Neutrophil (primary cell): ENCODE measurements at regions not wholly inside any gene's neighbourhood (a gene's known extent, or its start where the extent isn't known, plus 50 kb on each side); places are given as distances from the start of the nearest gene placed in this dataset.
"Not testable (repeated sequence)": the region's sequence is repeated elsewhere in the genome, so short reads cannot be mapped to it uniquely, and the experiment has no call there.

Source experiments
- H3K27ac ChIP-seq: fragments of 200-600 bp; sonication (generic); 2 replicates; pipeline ENCODE4 v1.5.1; 2016; ENCODE audit warnings: mild to moderate bottlenecking, moderate library complexity
- H3K27me3 ChIP-seq: fragments of 200-600 bp; sonication (generic); 2 replicates; pipeline ENCODE4 v1.6.0; 2016; ENCODE audit warnings: mild to moderate bottlenecking
- H3K36me3 ChIP-seq: fragments of 200-600 bp; sonication (generic); 2 replicates; pipeline ENCODE4 v1.5.1; 2017
- H3K4me1 ChIP-seq, 2 experiments: fragments of 200-600 bp in 1 of 2; sonication (generic) in 1 of 2; 1 replicate in 1 of 2; 2 replicates in 1 of 2; pipeline versions ENCODE4 v1.5.1 to v1.6.1; 2013 to 2016; ENCODE audit warnings: low read depth in 1 of 2, low read length in 1 of 2, mild to moderate bottlenecking in 1 of 2, moderate library complexity in 1 of 2; ENCODE audit not compliant: control insufficient read depth in 1 of 2, insufficient read depth in 1 of 2
- H3K4me3 ChIP-seq, 2 experiments: fragments of 200-600 bp in 1 of 2; sonication (generic) in 1 of 2; 1 replicate in 1 of 2; 2 replicates in 1 of 2; pipeline ENCODE4 v1.5.1; 2013 to 2016; ENCODE audit warnings: low read depth in 1 of 2, low read length in 1 of 2, mild to moderate bottlenecking in 1 of 2, moderate library complexity in 1 of 2
- H3K9me3 ChIP-seq: fragments of 200-600 bp; sonication (generic); 2 replicates; pipeline ENCODE4 v1.5.1; 2016
- CTCF ChIP-seq: fragments of 200-600 bp; sonication (generic); IDR thresholded peaks from 2 replicates; pipeline ENCODE4 v1.5.1; 2016; ENCODE audit warnings: antibody characterized with exemption

- no peak for TF ChIP-seq CTCF
- H3K9me3 ChIP-seq = no peaks in the 10 kb centered on the region
These were observed 65.5 kb upstream of the WNT4 start for GRCh38 chr1:22208268-22208972.

GRCh38 chr1:22208973-22209378, 66.1 kb upstream of the WNT4 start:
- Histone ChIP-seq H3K27ac (no peak overlapping the region), H3K9me3 (no peaks in the 10 kb centered on the region), H3K4me3 (no peak overlapping the region), H3K4me1 (no peaks in the 10 kb centered on the region), H3K36me3 (no peaks in the 10 kb centered on the region), H3K27me3 (peaks cover 77% of the 10 kb centered on the region)
- TF ChIP-seq CTCF = no peak

More at GRCh38 chr1:22208268-22208972, 65.5 kb upstream of the WNT4 start:
- Histone ChIP-seq H3K4me1 (no peaks in the 10 kb centered on the region), H3K36me3 (no peaks in the 10 kb centered on the region), H3K27me3 (peaks cover 72% of the 10 kb centered on the region), H3K4me3 (no peak overlapping the region), H3K27ac (no peak overlapping the region)

GRCh38 chr1:22210176-22210575, 67.3 kb upstream of the WNT4 start:
- Histone ChIP-seq H3K4me3 (no peak overlapping the region), H3K4me1 (no peaks in the 10 kb centered on the region), H3K27me3 (peaks cover 89% of the 10 kb centered on the region), H3K36me3 (no peaks in the 10 kb centered on the region), H3K9me3 (no peaks in the 10 kb centered on the region), H3K27ac (no peak overlapping the region)
- no peak for TF ChIP-seq CTCF

- Histone ChIP-seq H3K4me3 (no peak overlapping the region), H3K27me3 (peaks cover 91% of the 10 kb centered on the region), H3K27ac (no peak overlapping the region), H3K36me3 (no peaks in the 10 kb centered on the region), H3K4me1 (no peaks in the 10 kb centered on the region), H3K9me3 (no peaks in the 10 kb centered on the region)
- TF ChIP-seq CTCF = no peak
These were observed 67.7 kb upstream of the WNT4 start for GRCh38 chr1:22210636-22211035.

GRCh38 chr1:22211459-22211858, 68.6 kb upstream of the WNT4 start:
- H3K9me3 ChIP-seq, H3K27ac ChIP-seq, H3K4me3 ChIP-seq, H3K36me3 ChIP-seq, H3K4me1 ChIP-seq: not testable (repeated sequence)
- H3K27me3 ChIP-seq = peaks cover 97% of the 10 kb centered on the region

- TF ChIP-seq CTCF = no peak
- H3K36me3 ChIP-seq = no peaks in the 10 kb centered on the region
- peaks cover 90% of the 10 kb centered on the region for H3K27me3 ChIP-seq
- no peak overlapping the region for H3K4me3 ChIP-seq
- H3K4me1 ChIP-seq = no peaks in the 10 kb centered on the region
- H3K9me3 ChIP-seq = no peaks in the 10 kb centered on the region
- H3K27ac ChIP-seq = no peak overlapping the region
These were observed 69.7 kb upstream of the WNT4 start for GRCh38 chr1:22212400-22213233.
